Superior temporal gyrus (tissue), 1 donor: ENCODE measurements at regions not wholly inside any gene's neighbourhood (a gene's known extent, or its start where the extent isn't known, plus 50 kb on each side); places are given as distances from the start of the nearest gene placed in this dataset.

Source experiments
- DNase-seq: peaks from one replicate; pipeline ENCODE4 v3.0.0-alpha.2; 2016; ENCODE audit errors: extremely low spot score

GRCh38 chr3:28738425-28738824 lies 389.8 kb upstream of the AZI2 start:
- DNase-seq = no peak

DNA sequence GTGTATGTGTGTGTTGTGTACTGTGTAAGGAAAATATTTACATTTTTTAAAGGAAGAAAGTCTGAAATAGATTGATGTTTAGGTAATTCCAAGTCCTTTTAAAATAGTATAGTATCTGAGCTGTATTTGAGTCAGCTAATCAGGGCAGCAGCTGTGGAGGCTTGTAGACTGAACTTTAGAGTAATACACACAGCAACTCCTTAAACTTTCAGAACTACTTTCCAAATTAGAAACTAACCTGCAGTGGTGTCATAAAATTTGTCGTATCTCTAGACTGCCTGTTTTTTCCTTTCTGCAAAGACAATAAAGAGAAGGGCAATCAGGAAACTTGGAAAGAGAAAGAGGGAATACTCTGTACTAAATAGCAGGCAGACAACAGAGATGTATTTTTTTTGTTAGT lies 391.0 kb upstream of the AZI2 start:
- no peak for DNase-seq

- no peak for DNase-seq
Measured at GRCh38 chr3:28743271-28743670, 394.6 kb upstream of the AZI2 start.

- DNase-seq = no peak
Measured at GRCh38 chr3:28743831-28744230, 395.2 kb upstream of the AZI2 start.

GRCh38 chr3:28745436-28745835 lies 396.8 kb upstream of the AZI2 start:
- no peak for DNase-seq

DNA sequence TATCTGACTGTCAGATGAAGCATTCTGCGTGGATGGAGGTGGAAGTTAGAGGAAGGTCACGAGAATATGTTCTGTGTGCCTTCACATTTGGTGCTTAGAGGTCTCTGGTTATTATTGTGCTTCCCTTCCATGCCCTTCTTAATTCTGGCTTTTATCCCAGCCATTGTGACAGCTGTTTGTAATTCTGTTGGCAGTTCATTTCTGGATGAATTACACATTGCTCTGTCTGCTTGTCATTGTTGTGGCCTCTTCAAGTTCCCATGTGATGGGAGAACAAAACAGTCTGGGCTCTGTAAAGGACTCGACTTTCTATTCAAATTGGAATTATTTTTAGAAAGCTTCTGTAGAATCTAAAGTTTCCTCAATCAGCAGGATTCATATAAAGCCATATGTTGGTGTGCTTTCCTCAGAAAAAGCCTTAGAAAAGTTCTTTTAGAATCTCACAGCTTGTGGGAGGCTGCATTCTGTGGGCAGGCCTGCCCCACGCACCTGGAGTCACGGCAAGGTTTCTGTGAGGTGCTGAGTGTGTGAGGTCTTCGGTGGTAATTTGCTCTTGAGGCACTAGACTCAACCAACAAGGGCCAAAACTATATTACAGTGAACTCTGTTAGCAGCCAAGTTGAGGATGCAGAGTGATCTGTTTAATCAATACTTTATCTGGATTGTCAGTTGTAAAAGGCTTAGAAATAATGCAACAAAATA lies 397.4 kb upstream of the AZI2 start:
- peak; percentile 37 for DNase-seq

DNA sequence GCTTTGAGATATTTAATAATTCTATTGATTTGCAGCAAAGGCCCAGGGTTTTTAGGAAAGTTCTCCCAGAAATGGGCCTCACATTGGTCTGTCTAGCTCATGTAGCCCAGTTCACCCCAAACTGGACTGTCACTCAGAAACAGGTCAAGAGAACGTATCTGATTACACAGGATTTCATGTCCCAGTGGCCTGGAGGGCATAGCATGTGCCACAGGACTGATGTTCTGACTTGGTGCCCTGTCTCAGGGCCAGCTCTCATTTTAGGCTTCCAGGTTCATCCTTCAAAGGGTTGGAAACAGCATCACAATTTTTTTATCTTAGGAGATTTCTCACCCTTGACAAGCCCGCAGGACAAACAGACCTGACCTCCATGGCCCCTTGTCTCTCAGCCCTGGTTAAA lies 398.4 kb upstream of the AZI2 start:
- DNase-seq = no peak

GRCh38 chr3:28751864-28752263 lies 403.2 kb upstream of the AZI2 start:
- no peak for DNase-seq

GRCh38 chr3:28752290-28752689 lies 403.7 kb upstream of the AZI2 start:
- no peak for DNase-seq

DNA sequence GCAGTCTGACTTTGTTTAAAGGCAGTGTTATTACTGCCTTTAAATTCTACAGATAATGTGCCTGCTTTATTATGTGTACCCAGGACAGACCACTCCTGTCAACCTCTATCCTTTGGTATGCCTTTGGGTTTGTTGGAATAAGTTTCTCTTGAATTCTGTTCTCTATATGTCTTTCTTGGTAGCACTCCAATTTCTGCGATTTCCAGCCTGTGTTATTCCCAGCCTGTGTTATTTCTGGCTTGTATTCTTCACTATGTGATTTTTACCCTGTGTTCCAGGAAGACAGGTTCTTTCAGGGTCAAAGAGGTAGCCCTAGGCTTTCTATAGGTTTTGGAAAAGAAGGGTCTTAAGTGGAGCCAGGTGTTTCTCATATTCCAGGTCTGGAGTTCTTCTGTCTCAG lies 407.4 kb upstream of the AZI2 start:
- DNase-seq = no peak

GRCh38 chr3:28758115-28758514 lies 409.5 kb upstream of the AZI2 start:
- DNase-seq = no peak

- no peak for DNase-seq
Measured at GRCh38 chr3:28761375-28761774, 412.8 kb upstream of the AZI2 start.

GRCh38 chr3:28765194-28765593 lies 416.6 kb upstream of the AZI2 start:
- DNase-seq = no peak

DNA sequence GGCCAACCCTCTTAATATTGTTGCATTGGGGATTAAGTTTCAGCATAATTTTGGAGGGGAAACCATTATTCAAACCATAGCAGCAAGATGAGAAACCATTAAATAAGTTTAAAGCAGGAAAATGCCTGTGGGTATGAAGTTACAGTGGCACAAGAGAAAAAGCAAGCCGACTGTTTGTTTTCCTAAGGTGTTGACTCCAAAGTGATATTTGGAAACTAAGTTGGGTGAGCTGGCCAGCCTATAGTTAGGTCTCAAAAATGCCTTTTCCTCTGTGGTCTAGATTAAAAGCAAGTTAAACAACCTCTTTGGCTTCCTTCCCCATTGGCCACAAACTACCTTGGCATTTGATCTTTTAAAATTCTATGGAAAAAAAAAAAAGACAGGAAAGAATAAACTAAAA lies 419.8 kb upstream of the AZI2 start:
- DNase-seq = no peak

GRCh38 chr3:28777806-28778475 lies 429.3 kb upstream of the AZI2 start:
- DNase-seq = no peak

DNA sequence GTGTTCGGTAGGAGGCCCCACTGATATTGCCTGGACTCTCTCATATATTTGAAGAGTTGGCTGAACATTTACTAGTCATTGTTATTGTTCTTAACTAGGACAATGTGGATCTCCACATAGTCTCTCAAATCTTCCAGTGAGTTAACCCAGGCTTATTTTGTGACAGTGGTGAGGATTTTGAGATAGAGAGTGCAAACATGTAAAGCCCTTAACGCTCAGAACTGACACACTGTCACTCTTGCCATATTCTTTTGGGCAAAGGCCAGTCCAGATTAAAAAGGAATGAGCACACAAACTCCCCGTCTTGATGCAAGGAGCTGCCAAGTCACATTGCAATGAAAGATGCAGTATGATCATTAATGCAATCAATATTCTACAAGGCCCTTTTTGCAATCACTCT lies 431.9 kb upstream of the AZI2 start:
- no peak for DNase-seq

DNA sequence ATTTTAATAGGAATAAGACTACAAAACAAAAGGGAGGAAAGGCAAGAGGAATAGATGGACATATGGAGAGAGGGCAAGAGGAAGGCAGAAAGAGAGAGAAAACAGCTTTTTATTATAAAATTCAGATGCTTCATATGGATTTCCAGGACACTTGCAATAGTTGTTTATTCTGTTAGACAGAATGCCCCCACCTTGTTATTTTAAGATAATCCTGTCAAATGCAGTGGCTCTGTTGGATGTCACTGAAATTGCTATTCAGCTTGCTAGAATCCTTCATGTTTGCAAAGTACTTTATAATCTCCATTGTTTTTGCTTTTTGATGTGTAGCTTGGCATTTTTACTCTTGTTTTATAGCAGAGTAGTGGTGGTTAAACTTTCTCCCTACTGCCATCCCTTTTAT lies 432.4 kb upstream of the AZI2 start:
- no peak for DNase-seq

DNA sequence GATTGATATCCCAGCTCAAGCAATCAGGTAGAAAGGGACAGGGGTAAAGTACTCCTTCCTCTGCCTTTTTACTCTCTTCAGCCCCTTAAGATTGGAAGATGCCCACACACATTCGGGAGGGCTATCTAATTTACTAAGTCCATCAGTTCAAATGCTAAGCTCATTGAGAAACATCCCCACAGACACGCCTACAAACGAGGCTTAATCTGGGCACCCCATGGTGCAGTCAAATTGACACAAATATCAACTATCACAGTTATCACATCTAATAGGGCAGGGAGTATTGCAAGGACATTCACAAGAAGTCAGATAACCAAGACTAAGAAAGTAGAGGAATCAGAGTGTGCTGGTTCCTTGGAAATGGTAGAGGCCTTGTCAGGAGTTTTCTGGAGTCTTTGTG lies 437.8 kb upstream of the AZI2 start:
- DNase-seq = no peak

GRCh38 chr3:28788571-28788970 lies 439.9 kb upstream of the AZI2 start:
- no peak for DNase-seq

GRCh38 chr3:28791713-28792255 lies 443.2 kb upstream of the AZI2 start:
- no peak for DNase-seq

GRCh38 chr3:28792604-28793003 lies 444.0 kb upstream of the AZI2 start:
- DNase-seq = no peak

GRCh38 chr3:28799084-28799483 lies 450.5 kb upstream of the AZI2 start:
- no peak for DNase-seq

DNA sequence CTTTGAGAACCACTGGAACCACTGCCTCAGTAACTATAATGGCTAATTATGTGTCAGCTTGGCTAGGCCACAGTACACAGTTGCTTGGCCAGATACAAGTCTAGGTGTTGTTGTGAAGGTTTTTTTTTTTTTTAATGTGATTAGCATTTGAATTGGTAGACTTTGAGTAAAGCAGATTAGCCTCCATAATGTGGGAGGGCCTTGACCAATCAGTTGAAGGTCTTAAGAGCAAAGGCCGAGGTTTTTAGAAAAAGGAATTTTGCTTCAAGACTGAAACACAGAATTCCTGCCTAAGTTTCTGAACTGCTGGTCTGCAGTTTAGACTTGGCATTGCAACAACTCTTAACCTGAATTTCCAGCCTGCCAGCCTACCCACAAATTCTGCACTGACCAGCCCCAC lies 451.6 kb upstream of the AZI2 start:
- DNase-seq = no peak

DNA sequence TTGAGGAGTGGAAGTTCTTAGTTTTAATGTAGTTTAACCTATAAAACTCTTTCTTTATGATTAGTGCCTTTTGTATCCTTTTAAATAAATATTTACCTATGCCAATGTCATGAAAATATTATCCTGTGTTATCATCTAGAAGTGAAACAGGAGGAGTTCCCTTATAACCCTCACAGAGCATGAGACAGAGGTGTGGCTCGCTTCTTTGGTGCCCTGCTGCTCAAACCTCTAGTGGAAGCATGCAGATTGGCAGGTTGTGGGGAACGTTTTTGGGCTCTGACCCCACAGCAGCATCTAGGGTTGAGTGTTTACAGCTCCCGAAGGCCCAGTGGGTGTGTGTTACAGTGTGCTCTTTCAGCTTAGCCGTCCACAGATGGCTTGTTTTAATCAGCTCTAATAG lies 459.4 kb upstream of the AZI2 start:
- no peak for DNase-seq
